PC-9 (cell line): ENCODE measurements at regions not wholly inside any gene's neighbourhood (a gene's known extent, or its start where the extent isn't known, plus 50 kb on each side); places are given as distances from the start of the nearest gene placed in this dataset.

Experiments
- BruUV-seq: library from RNA; stranded (reverse); fragments of 400-500 nt; replicated peaks from 2 replicates; lab custom pipeline; 2021; lab: Mats Ljungman, UMichigan
- CTCF ChIA-PET: fragments of 300-600 bp; sonication (Branson Sonifier 250); formaldehyde crosslinking; loops from one replicate; lab custom pipeline; 2022; ENCODE audit warnings: antibody characterized with exemption; lab: Charles Lee
- POLR2A ChIA-PET: fragments of 300-600 bp; sonication (Branson Sonifier 250); formaldehyde crosslinking; loops from one replicate; lab custom pipeline; 2022; ENCODE audit warnings: antibody characterized with exemption; ENCODE audit not compliant: unreplicated experiment; lab: Charles Lee
- DNase-seq, 2 experiments: peaks; one replicate each; pipeline versions ENCODE4 v3.0.0 to v3.0.0-alpha.2; 2015 to 2022; ENCODE audit warnings: mixed read lengths in 1 of 2
- H2AFZ ChIP-seq: fragments of 200-600 bp; sonication (generic); 2 replicates; pipeline ENCODE4 v1.8.1; 2017; ENCODE audit warnings: antibody characterized with exemption
- H3F3A ChIP-seq: fragments of 200-600 bp; sonication (generic); 2 replicates; pipeline ENCODE4 v1.8.1; 2017; ENCODE audit warnings: antibody characterized with exemption, mild to moderate bottlenecking, low read depth; ENCODE audit not compliant: insufficient read depth
- H3K27ac ChIP-seq: fragments of 200-600 bp; sonication (generic); 2 replicates; pipeline ENCODE4 v1.6.1; 2016; ENCODE audit warnings: mixed run types
- H3K27me3 ChIP-seq: fragments of 200-600 bp; sonication (generic); 2 replicates; pipeline ENCODE4 v1.6.1; 2016; ENCODE audit warnings: low read depth, mixed run types; ENCODE audit not compliant: insufficient read depth
- H3K36me3 ChIP-seq: fragments of 200-600 bp; sonication (generic); 2 replicates; pipeline ENCODE4 v1.6.1; 2016; ENCODE audit warnings: low read depth, mixed run types
- H3K4me1 ChIP-seq: fragments of 200-600 bp; sonication (generic); replicated peaks from 2 replicates; pipeline ENCODE4 v1.6.1; 2016; ENCODE audit warnings: mixed run types; ENCODE audit not compliant: insufficient read depth
- H3K4me2 ChIP-seq: fragments of 200-600 bp; sonication (generic); 2 replicates; pipeline ENCODE4 v1.6.1; 2017; ENCODE audit warnings: mixed run types
- H3K4me3 ChIP-seq: fragments of 200-600 bp; sonication (generic); 2 replicates; pipeline ENCODE4 v1.6.1; 2016; ENCODE audit warnings: mixed run types
- H3K79me2 ChIP-seq: fragments of 200-600 bp; sonication (generic); 2 replicates; pipeline ENCODE4 v1.6.1; 2017; ENCODE audit warnings: low read depth, mixed run types
- H3K9me2 ChIP-seq: fragments of 200-600 bp; sonication (generic); 2 replicates; pipeline ENCODE4 v1.8.1; 2017; ENCODE audit warnings: mild to moderate bottlenecking; ENCODE audit not compliant: insufficient read depth
- H3K9me3 ChIP-seq: fragments of 200-600 bp; sonication (generic); 2 replicates; pipeline ENCODE4 v1.8.1; 2016; ENCODE audit warnings: low read depth; ENCODE audit not compliant: insufficient read depth
- H4K20me1 ChIP-seq: fragments of 200-600 bp; sonication (generic); 2 replicates; pipeline ENCODE4 v1.8.1; 2017; ENCODE audit not compliant: insufficient read depth
- CTCF ChIP-seq: fragments of 200-600 bp; sonication (generic); conservative IDR thresholded peaks from 2 replicates; pipeline ENCODE4 v1.6.1; 2017; ENCODE audit warnings: mixed run types, antibody characterized with exemption, mild to moderate bottlenecking, moderate library complexity
- EZH2 ChIP-seq: fragments of 200-600 bp; sonication (generic); IDR thresholded peaks from 2 replicates; pipeline ENCODE4 v1.8.0; 2017; ENCODE audit warnings: antibody characterized with exemption, low read depth
- intact Hi-C: fragments of 100-400 bp; cut with micrococcal nuclease; formaldehyde crosslinking; loops from one replicate; pipeline ENCODE4 v1.10.0; 2022; ENCODE audit not compliant: unreplicated experiment

- 0 out of 2 replicates have a peak overlapping the region, but pooled peaks have one; percentile 14 for H2AFZ ChIP-seq
- no peaks in the 10 kb centered on the region for H3K4me1 ChIP-seq
- H3F3A ChIP-seq = no peaks in the 10 kb centered on the region
- H3K27ac ChIP-seq = no peak overlapping the region
- no peak for TF ChIP-seq EZH2
- no peak for TF ChIP-seq CTCF
- H3K4me3 ChIP-seq = no peak overlapping the region
- H3K4me2 ChIP-seq = no peak overlapping the region
- ChIA-PET CTCF (no interaction called here), POLR2A (interaction anchor here (0.6 kb wide), 1 partner anchor 34 kb away, joined by 3 read pairs; no protein-coding TSS in a partner anchor)
- H3K79me2 ChIP-seq = no peaks in the 10 kb centered on the region
- intact Hi-C loops = no loop called here
- no peaks in the 10 kb centered on the region for H3K9me2 ChIP-seq
- DNase-seq = no peak
- H3K9me3 ChIP-seq = no peaks in the 10 kb centered on the region; the same call in 1 of the 2 replicates
- H3K27me3 ChIP-seq = no peaks in the 10 kb centered on the region
- no TSS peak for BruUV-seq
- no peaks in the 10 kb centered on the region for H4K20me1 ChIP-seq
- no peaks in the 10 kb centered on the region for H3K36me3 ChIP-seq
Observed at GRCh38 chr3:152159328-152159727, 109.4 kb upstream of the MBNL1 start.

- ChIA-PET CTCF (no interaction called here), POLR2A (no interaction called here)
- TF ChIP-seq EZH2 (no peak), CTCF (no peak)
- H3K9me2 ChIP-seq = no peaks in the 10 kb centered on the region
- no peak for DNase-seq
- no peak overlapping the region for H2AFZ ChIP-seq
- no peaks in the 10 kb centered on the region for H3F3A ChIP-seq
- H3K4me2 ChIP-seq = no peak overlapping the region
- H3K27me3 ChIP-seq = no peaks in the 10 kb centered on the region
- no peaks in the 10 kb centered on the region for H3K4me1 ChIP-seq
- no peak overlapping the region for H3K4me3 ChIP-seq
- BruUV-seq = no TSS peak
- no peaks in the 10 kb centered on the region; the same call in 1 of the 2 replicates for H3K9me3 ChIP-seq
- H3K79me2 ChIP-seq = no peaks in the 10 kb centered on the region
- no peak overlapping the region for H3K27ac ChIP-seq
- no peaks in the 10 kb centered on the region for H4K20me1 ChIP-seq
- no peaks in the 10 kb centered on the region for H3K36me3 ChIP-seq
- intact Hi-C loops = no loop called here
Observed at GRCh38 chr3:152160350-152161011, 108.2 kb upstream of the MBNL1 start.

GRCh38 chr3:152172460-152172859, 96.3 kb upstream of the MBNL1 start:
- DNase-seq = no peak
- no peak overlapping the region for H3K27ac ChIP-seq
- H3K9me3 ChIP-seq = peaks cover 5% of the 10 kb centered on the region; the same call in 1 of the 2 replicates
- ChIA-PET CTCF (no interaction called here), POLR2A (interaction anchor here (0.8 kb wide), 1 partner anchor 915 kb away, joined by 5 read pairs; no protein-coding TSS in a partner anchor)
- H3K27me3 ChIP-seq = no peaks in the 10 kb centered on the region
- peaks cover 10% of the 10 kb centered on the region; the same call in 1 of the 2 replicates for H3F3A ChIP-seq
- peaks cover 16% of the 10 kb centered on the region for H3K4me1 ChIP-seq
- intact Hi-C loops = no loop called here
- no TSS peak for BruUV-seq
- H4K20me1 ChIP-seq = no peaks in the 10 kb centered on the region
- H3K79me2 ChIP-seq = no peaks in the 10 kb centered on the region
- H3K4me2 ChIP-seq = no peak overlapping the region
- no peak for TF ChIP-seq EZH2
- TF ChIP-seq CTCF = no peak
- no peak overlapping the region for H2AFZ ChIP-seq
- no peaks in the 10 kb centered on the region for H3K9me2 ChIP-seq
- no peaks in the 10 kb centered on the region for H3K36me3 ChIP-seq
- no peak overlapping the region for H3K4me3 ChIP-seq
